ENCODE measurements at regions not wholly inside any gene's neighbourhood (a gene's known extent, or its start where the extent isn't known, plus 50 kb on each side); places are given as distances from the start of the nearest gene placed in this dataset.

- Histone ChIP-seq H3K4me1 (no peaks in the 10 kb centered on the region), H3K27ac (no peak overlapping the region), H3K4me3 (no peak overlapping the region), H3K27me3 (no peaks in the 10 kb centered on the region), H3K36me3 (no peaks in the 10 kb centered on the region), H3K9me3 (no peaks in the 10 kb centered on the region)
- peak; percentile 27 to 40 (median 40) for TF ChIP-seq CTCF (IDR thresholded peaks at IDR 0.05)
- intact Hi-C loops (cut with DNase I): loop anchor here (5.0 to 10.0 kb wide), 2 partner anchors 538 to 1025 kb away; no protein-coding TSS in a partner anchor
- DNase-seq (ENCODE audit: low spot score in 2 of 2): no peak
These were observed 383.1 kb downstream of the KCNJ2 start for GRCh38 chr17:70552230-70552981.

GRCh38 chr17:70552982-70553334 is 383.6 kb downstream of the KCNJ2 start:
- intact Hi-C loops (cut with DNase I): loop anchor here (5.0 to 10.0 kb wide), 2 partner anchors 538 to 1026 kb away; no protein-coding TSS in a partner anchor
- no peak overlapping the region for H3K4me3 ChIP-seq
- no peaks in the 10 kb centered on the region for H3K27me3 ChIP-seq
- H3K36me3 ChIP-seq: no peaks in the 10 kb centered on the region
- H3K27ac ChIP-seq: no peak overlapping the region
- no peak for TF ChIP-seq CTCF (IDR thresholded peaks at IDR 0.05)
- no peaks in the 10 kb centered on the region for H3K4me1 ChIP-seq
- DNase-seq (ENCODE audit: low spot score in 2 of 2): no peak
- H3K9me3 ChIP-seq: no peaks in the 10 kb centered on the region

GRCh38 chr17:70555723-70556122 is 386.4 kb downstream of the KCNJ2 start:
- Histone ChIP-seq H3K27ac (no peak overlapping the region), H3K27me3 (no peaks in the 10 kb centered on the region), H3K4me3 (no peak overlapping the region), H3K9me3 (no peaks in the 10 kb centered on the region), H3K4me1 (no peaks in the 10 kb centered on the region), H3K36me3 (no peaks in the 10 kb centered on the region)
- DNase-seq (ENCODE audit: low spot score in 2 of 2): no peak
- TF ChIP-seq CTCF (IDR thresholded peaks at IDR 0.05): no peak
- intact Hi-C loops (cut with DNase I): loop anchor here (10.0 kb wide), 1 partner anchor 541 kb away; no protein-coding TSS in a partner anchor

- Histone ChIP-seq H3K4me1 (no peaks in the 10 kb centered on the region), H3K36me3 (no peaks in the 10 kb centered on the region), H3K27ac (no peak overlapping the region), H3K9me3 (no peaks in the 10 kb centered on the region), H3K4me3 (no peak overlapping the region), H3K27me3 (no peaks in the 10 kb centered on the region)
- no peak for DNase-seq (ENCODE audit: low spot score in 2 of 2)
- intact Hi-C loops (cut with DNase I): loop anchor here (10.0 kb wide), 1 partner anchor 544 kb away; no protein-coding TSS in a partner anchor
- TF ChIP-seq CTCF (IDR thresholded peaks at IDR 0.05): no peak
These were observed 389.5 kb downstream of the KCNJ2 start for GRCh38 chr17:70558821-70559220.

- Histone ChIP-seq H3K4me1 (no peaks in the 10 kb centered on the region), H3K27ac (no peak overlapping the region), H3K36me3 (no peaks in the 10 kb centered on the region), H3K9me3 (no peaks in the 10 kb centered on the region), H3K4me3 (no peak overlapping the region), H3K27me3 (no peaks in the 10 kb centered on the region)
- no peak for TF ChIP-seq CTCF (IDR thresholded peaks at IDR 0.05)
- no peak for DNase-seq (ENCODE audit: low spot score in 2 of 2)
- intact Hi-C loops (cut with DNase I): no loop called here
These were observed 391.1 kb downstream of the KCNJ2 start for GRCh38 chr17:70560471-70560870.
